ENCODE measurements at regions not wholly inside any gene's neighbourhood (a gene's known extent, or its start where the extent isn't known, plus 50 kb on each side); places are given as distances from the start of the nearest gene placed in this dataset.

GRCh38 chr20:19113343-19113930 lies 99.0 kb upstream of the SLC24A3 start:
- ATAC-seq (ENCODE audit: low read depth) (no peak), DNase-seq (no peak)
- intact Hi-C loops (cut with micrococcal nuclease) = no loop called here
- CTCF ChIA-PET = no interaction called here
- Mint-ChIP-seq H3K27me3 (no peaks in the 10 kb centered on the region), H3K36me3 (ENCODE audit: low read depth) (no peaks in the 10 kb centered on the region), H3K4me1 (no peaks in the 10 kb centered on the region), H3K9me3 (no peaks in the 10 kb centered on the region), H3K4me3 (no peak overlapping the region), H3K27ac (no peak overlapping the region)
- POLR2A ChIA-PET = no interaction called here
- TF ChIP-seq, protein P1, sequence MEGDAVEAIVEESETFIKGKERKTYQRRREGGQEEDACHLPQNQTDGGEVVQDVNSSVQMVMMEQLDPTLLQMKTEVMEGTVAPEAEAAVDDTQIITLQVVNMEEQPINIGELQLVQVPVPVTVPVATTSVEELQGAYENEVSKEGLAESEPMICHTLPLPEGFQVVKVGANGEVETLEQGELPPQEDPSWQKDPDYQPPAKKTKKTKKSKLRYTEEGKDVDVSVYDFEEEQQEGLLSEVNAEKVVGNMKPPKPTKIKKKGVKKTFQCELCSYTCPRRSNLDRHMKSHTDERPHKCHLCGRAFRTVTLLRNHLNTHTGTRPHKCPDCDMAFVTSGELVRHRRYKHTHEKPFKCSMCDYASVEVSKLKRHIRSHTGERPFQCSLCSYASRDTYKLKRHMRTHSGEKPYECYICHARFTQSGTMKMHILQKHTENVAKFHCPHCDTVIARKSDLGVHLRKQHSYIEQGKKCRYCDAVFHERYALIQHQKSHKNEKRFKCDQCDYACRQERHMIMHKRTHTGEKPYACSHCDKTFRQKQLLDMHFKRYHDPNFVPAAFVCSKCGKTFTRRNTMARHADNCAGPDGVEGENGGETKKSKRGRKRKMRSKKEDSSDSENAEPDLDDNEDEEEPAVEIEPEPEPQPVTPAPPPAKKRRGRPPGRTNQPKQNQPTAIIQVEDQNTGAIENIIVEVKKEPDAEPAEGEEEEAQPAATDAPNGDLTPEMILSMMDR (IDR thresholded peaks at IDR 0.05) = no peak

- H3K27ac Mint-ChIP-seq = no peak overlapping the region
- no peaks in the 10 kb centered on the region for H3K4me1 Mint-ChIP-seq
- ChIA-PET POLR2A (no interaction called here), CTCF (no interaction called here)
- H3K36me3 Mint-ChIP-seq (ENCODE audit: low read depth) = no peaks in the 10 kb centered on the region
- no peak for ATAC-seq (ENCODE audit: low read depth)
- DNase-seq = no peak
- no peak overlapping the region for H3K4me3 Mint-ChIP-seq
- no peaks in the 10 kb centered on the region for H3K9me3 Mint-ChIP-seq
- TF ChIP-seq, protein P1 (IDR thresholded peaks at IDR 0.05) = no peak
- intact Hi-C loops (cut with micrococcal nuclease) = no loop called here
- H3K27me3 Mint-ChIP-seq = no peaks in the 10 kb centered on the region
Measured at GRCh38 chr20:19114410-19114809, 98.0 kb upstream of the SLC24A3 start.

DNA sequence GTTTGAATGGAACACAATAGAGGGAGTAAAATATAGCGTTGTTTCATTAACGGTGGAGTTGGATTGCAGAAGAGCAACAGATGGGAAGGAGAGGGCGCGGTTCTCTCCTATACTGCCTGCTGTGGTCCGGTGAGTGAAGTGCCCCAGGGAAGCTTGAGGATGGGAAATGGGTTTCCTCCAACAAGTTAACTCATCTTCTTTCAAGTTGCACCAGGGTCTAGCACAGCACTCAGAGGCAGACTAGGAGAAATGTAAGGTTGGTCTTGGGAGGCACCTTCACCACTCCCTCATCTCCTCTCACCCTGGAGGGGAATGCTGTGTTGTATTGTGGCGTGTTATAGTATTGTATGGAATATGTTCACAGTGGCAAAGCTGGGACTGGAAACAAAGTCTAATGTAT lies 96.9 kb upstream of the SLC24A3 start:
- ChIA-PET CTCF (no interaction called here), POLR2A (no interaction called here)
- intact Hi-C loops (cut with micrococcal nuclease) = no loop called here
- Mint-ChIP-seq H3K27ac (no peak overlapping the region), H3K9me3 (no peaks in the 10 kb centered on the region), H3K4me1 (no peaks in the 10 kb centered on the region), H3K36me3 (ENCODE audit: low read depth) (no peaks in the 10 kb centered on the region), H3K27me3 (no peaks in the 10 kb centered on the region), H3K4me3 (no peak overlapping the region)
- TF ChIP-seq, protein P1 (IDR thresholded peaks at IDR 0.05) = no peak
- ATAC-seq (ENCODE audit: low read depth) = no peak
- DNase-seq = no peak

- no peaks in the 10 kb centered on the region for H3K27me3 Mint-ChIP-seq
- ATAC-seq (ENCODE audit: low read depth) (no peak), DNase-seq (no peak)
- no peaks in the 10 kb centered on the region for H3K36me3 Mint-ChIP-seq (ENCODE audit: low read depth)
- POLR2A ChIA-PET = no interaction called here
- no peaks in the 10 kb centered on the region for H3K4me1 Mint-ChIP-seq
- intact Hi-C loops (cut with micrococcal nuclease) = no loop called here
- no peaks in the 10 kb centered on the region for H3K9me3 Mint-ChIP-seq
- no peak overlapping the region for H3K27ac Mint-ChIP-seq
- TF ChIP-seq, protein P1 (IDR thresholded peaks at IDR 0.05) = no peak
- no peak overlapping the region for H3K4me3 Mint-ChIP-seq
- CTCF ChIA-PET = no interaction called here
Measured at GRCh38 chr20:19120011-19120410, 92.4 kb upstream of the SLC24A3 start.

DNA sequence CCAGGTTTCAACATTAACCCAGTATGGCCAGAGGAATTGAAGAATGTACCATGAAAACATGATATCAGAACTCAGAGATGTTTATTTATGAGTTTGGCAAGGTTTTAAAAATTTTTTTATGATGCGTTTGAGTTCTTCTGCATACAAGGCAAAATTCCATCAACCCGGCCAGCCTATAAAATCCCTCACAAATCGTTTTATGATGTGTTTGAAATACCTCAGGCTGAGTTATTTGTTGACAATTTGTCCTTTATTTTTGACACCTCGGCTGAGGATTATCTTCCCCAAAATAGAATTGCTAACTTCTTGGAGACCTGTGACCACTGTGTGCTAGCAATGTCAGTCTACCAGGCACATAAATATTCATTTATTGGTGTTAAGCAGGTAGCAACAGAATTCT lies 91.9 kb upstream of the SLC24A3 start:
- Mint-ChIP-seq H3K27me3 (no peaks in the 10 kb centered on the region), H3K4me3 (no peak overlapping the region), H3K27ac (no peak overlapping the region), H3K9me3 (no peaks in the 10 kb centered on the region), H3K4me1 (no peaks in the 10 kb centered on the region), H3K36me3 (ENCODE audit: low read depth) (no peaks in the 10 kb centered on the region)
- DNase-seq (no peak), ATAC-seq (ENCODE audit: low read depth) (no peak)
- ChIA-PET CTCF (no interaction called here), POLR2A (no interaction called here)
- TF ChIP-seq, protein P1 (IDR thresholded peaks at IDR 0.05) = no peak
- intact Hi-C loops (cut with micrococcal nuclease) = no loop called here
